Panc1 (cell line): ENCODE measurements at regions not wholly inside any gene's neighbourhood (a gene's known extent, or its start where the extent isn't known, plus 50 kb on each side); places are given as distances from the start of the nearest gene placed in this dataset.

Source experiments
- POLR2AphosphoS5 ChIP-seq: IDR thresholded peaks from 2 replicates; pipeline ENCODE4 v1.6.1; 2012; ENCODE audit warnings: mild to moderate bottlenecking, low read depth, low read length, moderate library complexity
- SIN3A ChIP-seq: IDR thresholded peaks from 2 replicates; pipeline ENCODE4 v1.6.1; 2012; ENCODE audit warnings: low read depth, mild to moderate bottlenecking, low read length, moderate library complexity, borderline replicate concordance; ENCODE audit not compliant: insufficient read depth
- TF ChIP-seq, protein P1 (sequence below): fragments of 450-650 bp; IDR thresholded peaks from 2 replicates; pipeline ENCODE4 v1.5.1; 2017; ENCODE audit warnings: mild to moderate bottlenecking

GRCh38 chr16:18059577-18059976 lies 277.0 kb downstream of the NPIPA8 start:
- TF ChIP-seq POLR2AphosphoS5 (no peak), SIN3A (no peak)
- TF ChIP-seq, protein P1, sequence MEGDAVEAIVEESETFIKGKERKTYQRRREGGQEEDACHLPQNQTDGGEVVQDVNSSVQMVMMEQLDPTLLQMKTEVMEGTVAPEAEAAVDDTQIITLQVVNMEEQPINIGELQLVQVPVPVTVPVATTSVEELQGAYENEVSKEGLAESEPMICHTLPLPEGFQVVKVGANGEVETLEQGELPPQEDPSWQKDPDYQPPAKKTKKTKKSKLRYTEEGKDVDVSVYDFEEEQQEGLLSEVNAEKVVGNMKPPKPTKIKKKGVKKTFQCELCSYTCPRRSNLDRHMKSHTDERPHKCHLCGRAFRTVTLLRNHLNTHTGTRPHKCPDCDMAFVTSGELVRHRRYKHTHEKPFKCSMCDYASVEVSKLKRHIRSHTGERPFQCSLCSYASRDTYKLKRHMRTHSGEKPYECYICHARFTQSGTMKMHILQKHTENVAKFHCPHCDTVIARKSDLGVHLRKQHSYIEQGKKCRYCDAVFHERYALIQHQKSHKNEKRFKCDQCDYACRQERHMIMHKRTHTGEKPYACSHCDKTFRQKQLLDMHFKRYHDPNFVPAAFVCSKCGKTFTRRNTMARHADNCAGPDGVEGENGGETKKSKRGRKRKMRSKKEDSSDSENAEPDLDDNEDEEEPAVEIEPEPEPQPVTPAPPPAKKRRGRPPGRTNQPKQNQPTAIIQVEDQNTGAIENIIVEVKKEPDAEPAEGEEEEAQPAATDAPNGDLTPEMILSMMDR: no peak
